ENCODE measurements at regions not wholly inside any gene's neighbourhood (a gene's known extent, or its start where the extent isn't known, plus 50 kb on each side); places are given as distances from the start of the nearest gene placed in this dataset.
"Not testable (repeated sequence)": the region's sequence is repeated elsewhere in the genome, so short reads cannot be mapped to it uniquely, and the experiment has no call there.

DNA sequence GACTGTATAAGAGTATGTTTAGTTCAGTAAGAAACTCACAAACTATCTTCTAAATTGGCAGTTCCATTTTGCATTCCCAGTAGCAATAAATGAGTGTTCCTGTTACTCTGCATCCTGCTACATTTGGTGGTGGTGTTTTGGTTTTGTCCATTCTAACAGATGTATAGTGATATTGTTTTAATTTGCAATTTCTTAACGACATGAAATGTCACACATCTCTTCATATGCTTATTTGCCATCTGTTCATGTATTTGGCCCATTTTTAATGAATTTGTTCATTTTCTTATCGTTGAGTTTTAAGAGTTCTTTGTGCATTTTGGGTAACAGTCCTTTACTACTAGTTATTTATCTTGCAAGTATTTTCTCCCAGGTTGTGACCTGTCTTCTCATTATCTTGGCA lies 232.2 kb downstream of the TMA16 start:
- H3K4me3 ChIP-seq: no peak overlapping the region
- peaks cover 5% of the 10 kb centered on the region for H3K9me3 ChIP-seq
- no peaks in the 10 kb centered on the region for H3K4me1 ChIP-seq (ENCODE audit: low read depth)
- ATAC-seq (no peak), DNase-seq (no peak)
- H3K36me3 ChIP-seq (ENCODE audit: low read depth): no peaks in the 10 kb centered on the region
- TF ChIP-seq, protein P1, sequence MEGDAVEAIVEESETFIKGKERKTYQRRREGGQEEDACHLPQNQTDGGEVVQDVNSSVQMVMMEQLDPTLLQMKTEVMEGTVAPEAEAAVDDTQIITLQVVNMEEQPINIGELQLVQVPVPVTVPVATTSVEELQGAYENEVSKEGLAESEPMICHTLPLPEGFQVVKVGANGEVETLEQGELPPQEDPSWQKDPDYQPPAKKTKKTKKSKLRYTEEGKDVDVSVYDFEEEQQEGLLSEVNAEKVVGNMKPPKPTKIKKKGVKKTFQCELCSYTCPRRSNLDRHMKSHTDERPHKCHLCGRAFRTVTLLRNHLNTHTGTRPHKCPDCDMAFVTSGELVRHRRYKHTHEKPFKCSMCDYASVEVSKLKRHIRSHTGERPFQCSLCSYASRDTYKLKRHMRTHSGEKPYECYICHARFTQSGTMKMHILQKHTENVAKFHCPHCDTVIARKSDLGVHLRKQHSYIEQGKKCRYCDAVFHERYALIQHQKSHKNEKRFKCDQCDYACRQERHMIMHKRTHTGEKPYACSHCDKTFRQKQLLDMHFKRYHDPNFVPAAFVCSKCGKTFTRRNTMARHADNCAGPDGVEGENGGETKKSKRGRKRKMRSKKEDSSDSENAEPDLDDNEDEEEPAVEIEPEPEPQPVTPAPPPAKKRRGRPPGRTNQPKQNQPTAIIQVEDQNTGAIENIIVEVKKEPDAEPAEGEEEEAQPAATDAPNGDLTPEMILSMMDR (IDR thresholded peaks at IDR 0.05): no peak
- intact Hi-C loops (cut with DNase I, micrococcal nuclease): no loop called here

DNA sequence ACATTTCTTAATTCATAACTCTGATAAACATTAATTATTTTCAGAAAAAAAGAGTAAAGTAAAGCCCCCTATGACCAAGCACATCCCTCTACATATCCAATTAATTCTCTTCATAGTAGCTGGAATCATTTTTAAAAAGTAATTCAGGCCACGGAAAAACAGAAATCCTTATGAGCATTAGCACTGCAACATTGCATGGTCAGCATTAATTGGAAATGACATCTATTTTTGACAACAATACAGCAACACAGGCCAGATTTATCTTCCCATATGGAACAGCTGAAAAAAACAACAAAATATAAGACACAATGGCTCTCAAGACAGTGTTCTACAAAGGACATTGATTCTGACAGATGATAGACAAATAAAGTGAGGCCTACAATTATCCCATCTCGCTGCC lies 236.6 kb downstream of the TMA16 start:
- TF ChIP-seq, protein P1 (IDR thresholded peaks at IDR 0.05): no peak
- intact Hi-C loops (cut with DNase I, micrococcal nuclease): no loop called here
- no peak for ATAC-seq

DNA sequence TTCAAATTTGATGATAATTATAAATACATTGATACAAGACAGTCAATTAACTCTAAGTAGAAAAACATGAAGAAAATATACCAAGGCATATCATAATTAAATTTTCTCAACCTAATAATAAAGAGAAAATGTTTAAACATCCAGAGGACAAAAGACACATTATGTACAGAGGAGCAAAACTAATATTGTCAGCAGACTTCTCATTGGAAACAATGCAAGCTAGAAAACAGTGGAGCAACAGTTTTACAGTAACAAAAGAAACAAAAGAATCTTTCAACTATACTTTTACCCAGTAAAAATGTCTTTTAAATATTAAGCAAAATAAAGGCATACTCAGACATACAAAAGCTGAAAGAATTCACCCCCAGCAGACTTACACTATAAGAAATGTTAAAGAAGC lies 238.0 kb downstream of the TMA16 start:
- no peaks in the 10 kb centered on the region for H3K36me3 ChIP-seq (ENCODE audit: low read depth)
- no peak overlapping the region for H3K4me3 ChIP-seq
- ATAC-seq (no peak), DNase-seq (no peak)
- no peaks in the 10 kb centered on the region for H3K4me1 ChIP-seq (ENCODE audit: low read depth)
- intact Hi-C loops (cut with DNase I, micrococcal nuclease): no loop called here
- no peaks in the 10 kb centered on the region for H3K9me3 ChIP-seq
- TF ChIP-seq, protein P1 (IDR thresholded peaks at IDR 0.05): no peak

More for the DNA sequence above, 236.6 kb downstream of the TMA16 start:
- Histone ChIP-seq H3K4me1 (ENCODE audit: low read depth) (no peaks in the 10 kb centered on the region), H3K36me3 (ENCODE audit: low read depth) (no peaks in the 10 kb centered on the region), H3K4me3 (no peak overlapping the region), H3K9me3 (no peaks in the 10 kb centered on the region)
- no peak for DNase-seq

DNA sequence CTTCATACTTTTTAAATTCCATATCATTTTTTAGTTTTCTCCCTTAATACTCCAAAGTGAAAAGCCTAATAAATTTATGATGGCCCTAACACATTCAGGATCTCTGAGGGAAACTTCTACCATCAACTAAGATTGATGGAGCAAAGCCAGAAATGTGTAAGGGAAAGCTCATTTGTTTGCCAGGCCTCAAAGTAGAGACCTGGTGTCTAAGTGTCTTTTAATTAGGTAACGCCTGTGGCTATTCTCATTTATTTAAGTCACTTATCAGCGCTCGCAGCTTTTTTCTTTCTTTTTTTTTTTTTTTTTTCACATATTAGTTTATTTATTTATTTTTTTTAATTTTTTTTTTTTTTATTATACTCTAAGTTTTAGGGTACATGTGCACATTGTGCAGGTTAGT lies 242.4 kb downstream of the TMA16 start:
- DNase-seq: no peak
- TF ChIP-seq, protein P1 (IDR thresholded peaks at IDR 0.05): no peak
- intact Hi-C loops (cut with DNase I, micrococcal nuclease): no loop called here
- Histone ChIP-seq H3K4me1 (ENCODE audit: low read depth) (no peaks in the 10 kb centered on the region), H3K4me3 (no peak overlapping the region), H3K9me3 (no peaks in the 10 kb centered on the region), H3K36me3 (ENCODE audit: low read depth) (no peaks in the 10 kb centered on the region)
- no peak for ATAC-seq

DNA sequence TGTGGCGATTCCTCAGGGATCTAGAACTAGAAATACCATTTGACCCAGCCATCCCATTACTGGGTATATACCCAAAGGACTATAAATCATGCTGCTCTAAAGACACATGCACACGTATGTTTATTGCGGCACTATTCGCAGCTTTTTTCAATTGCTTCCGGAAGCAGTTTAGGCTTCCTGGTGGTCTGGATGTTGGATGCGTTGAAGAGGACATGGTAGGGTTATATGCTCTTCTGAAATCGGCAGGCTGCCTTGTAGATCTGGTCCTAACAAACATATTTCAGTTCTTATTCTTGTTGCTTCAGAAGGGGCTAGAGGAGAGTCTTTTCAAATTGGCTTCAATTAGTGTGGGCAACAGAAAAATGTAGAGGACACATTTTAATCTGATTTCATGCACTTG lies 243.4 kb downstream of the TMA16 start:
- intact Hi-C loops (cut with DNase I, micrococcal nuclease); H3K9me3 ChIP-seq; H3K36me3 ChIP-seq (ENCODE audit: low read depth); DNase-seq; H3K4me1 ChIP-seq (ENCODE audit: low read depth); ATAC-seq; H3K4me3 ChIP-seq: not testable (repeated sequence)

DNA sequence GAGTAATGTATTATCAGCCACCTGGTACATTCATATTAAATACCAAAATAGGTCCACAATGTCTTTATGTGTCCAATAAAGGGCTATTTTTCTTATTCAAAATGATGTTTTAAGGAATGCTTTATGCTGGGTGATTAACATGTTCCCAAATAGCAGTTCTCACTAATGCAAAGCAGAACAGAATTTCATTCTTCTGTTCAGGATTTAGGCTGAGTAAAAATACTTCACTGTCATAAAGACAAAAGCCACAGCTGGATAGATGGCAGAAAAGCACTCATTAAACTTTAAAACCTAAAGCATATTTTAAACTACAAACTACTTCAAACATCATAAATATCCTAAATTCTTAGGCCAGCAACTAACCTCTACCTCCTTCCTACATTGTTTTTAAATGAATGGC lies 244.0 kb downstream of the TMA16 start:
- no peaks in the 10 kb centered on the region for H3K9me3 ChIP-seq
- H3K4me1 ChIP-seq (ENCODE audit: low read depth): no peaks in the 10 kb centered on the region
- no peaks in the 10 kb centered on the region for H3K36me3 ChIP-seq (ENCODE audit: low read depth)
- no peak overlapping the region for H3K4me3 ChIP-seq
- DNase-seq (no peak), ATAC-seq (no peak)
- TF ChIP-seq, protein P1 (IDR thresholded peaks at IDR 0.05): no peak
- intact Hi-C loops (cut with DNase I, micrococcal nuclease): no loop called here
